ENCODE measurements at regions not wholly inside any gene's neighbourhood (a gene's known extent, or its start where the extent isn't known, plus 50 kb on each side); places are given as distances from the start of the nearest gene placed in this dataset.

DNA sequence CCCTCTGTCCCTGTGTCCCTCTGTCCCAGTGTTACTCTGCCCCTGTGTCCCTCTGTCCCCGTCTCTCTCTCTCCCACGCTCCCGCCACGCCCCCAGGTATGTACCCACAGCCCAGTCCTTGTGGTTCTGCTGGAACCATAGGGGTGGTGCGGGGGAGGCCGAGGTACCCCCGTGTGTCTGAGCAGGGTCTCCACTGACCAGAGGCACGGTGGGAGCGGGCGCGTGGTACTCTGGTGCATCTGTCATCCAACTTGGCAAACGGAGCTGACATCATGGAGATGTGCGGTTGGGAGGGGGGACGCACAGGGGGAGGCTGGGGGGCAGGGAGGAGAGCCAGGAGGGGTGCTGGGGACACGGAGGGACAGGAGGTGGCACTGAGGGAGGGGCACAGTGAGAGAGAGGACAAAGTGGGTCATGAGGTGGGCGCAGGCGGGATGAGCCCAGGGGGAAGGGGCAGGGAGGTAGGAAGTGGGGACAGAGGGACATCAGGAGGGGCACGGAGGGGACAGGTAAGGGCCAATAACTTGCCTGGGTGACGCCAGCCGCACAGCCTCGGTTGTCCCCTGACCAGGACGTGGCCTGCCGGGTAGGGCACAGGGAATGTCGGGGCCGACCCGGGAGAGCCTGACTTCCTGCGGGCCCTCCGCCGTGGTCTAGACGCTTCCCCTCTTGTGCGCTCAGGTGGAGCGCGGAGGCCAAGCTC is 163.6 kb upstream of the PDE10A start:
- TF ChIP-seq BHLHE40 (IDR thresholded peaks at IDR 0.05; ENCODE audit: borderline replicate concordance): no peak
- TF ChIP-seq LEF1 (IDR thresholded peaks at IDR 0.05; ENCODE audit: borderline replicate concordance): no peak
- TF ChIP-seq FOXM1 (IDR thresholded peaks at IDR 0.05; ENCODE audit: borderline replicate concordance): no peak
- TF ChIP-seq ELF4 (IDR thresholded peaks at IDR 0.05): no peak
- no peak for TF ChIP-seq NFRKB (IDR thresholded peaks at IDR 0.05)

Measured in HEK293T (cell line).